SK-N-SH (cell line): ENCODE measurements at regions not wholly inside any gene's neighbourhood (a gene's known extent, or its start where the extent isn't known, plus 50 kb on each side); places are given as distances from the start of the nearest gene placed in this dataset.

ENCODE experiments used
- CTCF ChIA-PET: fragments of 300-600, 350-600 bp; formaldehyde crosslinking; extraction: SDS; loops from one replicate; lab custom pipeline; 2021; lab: Yijun Ruan, JAX
- POLR2A ChIA-PET: fragments of 350-600 bp; sonication (Branson Sonifier 250); formaldehyde crosslinking; extraction: SDS; loops from one replicate; lab custom pipeline; 2020; ENCODE audit warnings: antibody characterized with exemption, inconsistent platforms; lab: Yijun Ruan, JAX
- DNase-seq: peaks from one replicate; pipeline ENCODE4 v3.0.0; 2012
- H2AFZ ChIP-seq: fragments of 200-600 bp; sonication (generic); 2 replicates; pipeline ENCODE4 v1.8.1; 2016; ENCODE audit warnings: antibody characterized with exemption, mild to moderate bottlenecking, low read depth
- H3F3A ChIP-seq: fragments of 200-600 bp; sonication (generic); replicated peaks from 2 replicates; pipeline ENCODE3; 2016; ENCODE audit warnings: antibody characterized with exemption, mild to moderate bottlenecking; ENCODE audit not compliant: insufficient read depth
- H3K27ac ChIP-seq, 2 experiments: fragments of 200-500 bp in 1 of 2; fragments of 200-600 bp in 1 of 2; sonication (Bioruptor generic) in 1 of 2; sonication (generic), shearing (Covaris generic) in 1 of 2; 2 replicates each; pipeline versions ENCODE4 v1.5.1 to v1.6.1; 2014 to 2016; ENCODE audit warnings: low read depth in 2 of 2, inconsistent platforms in 1 of 2, low read length in 1 of 2, mild to moderate bottlenecking in 1 of 2, mixed read lengths in 1 of 2
- H3K27me3 ChIP-seq: fragments of 200-600 bp; sonication (generic), shearing (Covaris generic); 2 replicates; pipeline ENCODE4 v1.6.1; 2016; ENCODE audit warnings: mixed run types; ENCODE audit not compliant: insufficient read depth
- H3K36me3 ChIP-seq, 2 experiments: fragments of 200-500 bp in 1 of 2; fragments of 200-600 bp in 1 of 2; sonication (Bioruptor generic) in 1 of 2; sonication (generic) in 1 of 2; replicated peaks in 1 of 2; 2 replicates each; pipeline versions ENCODE3 to v1.5.1; 2014 to 2016; ENCODE audit warnings: low read length in 1 of 2, mild to moderate bottlenecking in 1 of 2; ENCODE audit not compliant: insufficient read depth in 2 of 2, control insufficient read depth in 1 of 2
- H3K4me1 ChIP-seq, 2 experiments: fragments of 200-500 bp in 1 of 2; fragments of 200-600 bp in 1 of 2; sonication (Bioruptor generic) in 1 of 2; sonication (generic), shearing (Covaris generic) in 1 of 2; 2 replicates each; pipeline versions ENCODE4 v1.5.1 to v1.6.1; 2014 to 2016; ENCODE audit warnings: low read depth in 1 of 2, low read length in 1 of 2, mixed run types in 1 of 2; ENCODE audit not compliant: insufficient read depth in 2 of 2, control insufficient read depth in 1 of 2
- H3K4me2 ChIP-seq: fragments of 200-600 bp; sonication (generic), shearing (Covaris generic); 2 replicates; pipeline ENCODE4 v1.6.1; 2017; ENCODE audit warnings: mixed run types
- H3K4me3 ChIP-seq, 2 experiments: fragments of 200-500 bp in 1 of 2; fragments of 200-600 bp in 1 of 2; sonication (Bioruptor generic) in 1 of 2; sonication (generic), shearing (Covaris generic) in 1 of 2; 2 replicates each; pipeline versions ENCODE4 v1.5.1 to v1.8.1; 2014 to 2016; ENCODE audit warnings: low read depth in 2 of 2, inconsistent platforms in 1 of 2, low read length in 1 of 2, mild to moderate bottlenecking in 1 of 2, mixed read lengths in 1 of 2, moderate library complexity in 1 of 2
- H3K79me2 ChIP-seq: fragments of 200-600 bp; sonication (generic); 2 replicates; pipeline ENCODE4 v1.8.1; 2017; ENCODE audit warnings: mild to moderate bottlenecking; ENCODE audit not compliant: insufficient read depth
- H3K9ac ChIP-seq: fragments of 200-600 bp; sonication (generic); 2 replicates; pipeline ENCODE4 v1.6.1; 2017; ENCODE audit warnings: mixed run types
- H3K9me2 ChIP-seq: fragments of 200-600 bp; sonication (generic); 2 replicates; pipeline ENCODE4 v1.6.1; 2017; ENCODE audit warnings: mixed run types
- H3K9me3 ChIP-seq: fragments of 200-600 bp; sonication (generic); 2 replicates; pipeline ENCODE4 v1.6.1; 2017; ENCODE audit warnings: mixed run types, mild to moderate bottlenecking, moderate library complexity
- H4K20me1 ChIP-seq: fragments of 200-600 bp; sonication (generic); 2 replicates; pipeline ENCODE4 v1.6.1; 2017; ENCODE audit warnings: mild to moderate bottlenecking, mixed run types; ENCODE audit not compliant: insufficient read depth
- CHD2 ChIP-seq: fragments of 150-350 bp; IDR thresholded peaks from 2 replicates; pipeline ENCODE4 v1.6.1; 2018; ENCODE audit warnings: low read length; ENCODE audit not compliant: partially characterized antibody
- ELF1 ChIP-seq: IDR thresholded peaks from 2 replicates; pipeline ENCODE4 v1.4.0; 2012
- EZH2phosphoT487 ChIP-seq: fragments of 200-600 bp; sonication (generic); IDR thresholded peaks from 2 replicates; pipeline ENCODE4 v1.6.1; 2017; ENCODE audit warnings: low read depth, mixed run types, mild to moderate bottlenecking, antibody characterized with exemption, moderate library complexity, borderline replicate concordance
- GATA2 ChIP-seq: sonication (generic); formaldehyde crosslinking; IDR thresholded peaks from 2 replicates; pipeline ENCODE4 v1.5.0; 2020; ENCODE audit warnings: mild to moderate bottlenecking, missing genetic modification reagents
- JUND ChIP-seq: IDR thresholded peaks from 2 replicates; pipeline ENCODE4 v1.4.0; 2012
- MAX ChIP-seq: IDR thresholded peaks from 2 replicates; pipeline ENCODE4 v1.4.0; 2012; ENCODE audit warnings: low read depth
- MXI1 ChIP-seq: IDR thresholded peaks from 2 replicates; pipeline ENCODE4 v1.6.1; 2012; ENCODE audit warnings: mild to moderate bottlenecking, low read depth, low read length, improper control_type of control experiment
- NFIC ChIP-seq: IDR thresholded peaks from 2 replicates; pipeline ENCODE4 v1.4.0; 2012; ENCODE audit warnings: borderline replicate concordance
- NRF1 ChIP-seq: IDR thresholded peaks from 2 replicates; pipeline ENCODE4 v1.6.1; 2012; ENCODE audit warnings: low read depth, mild to moderate bottlenecking, low read length
- POLR2AphosphoS5 ChIP-seq: IDR thresholded peaks from 2 replicates; pipeline ENCODE4 v1.6.1; 2012; ENCODE audit warnings: low read depth, low read length
- RCOR1 ChIP-seq: fragments of 150-350 bp; IDR thresholded peaks from 2 replicates; pipeline ENCODE4 v1.6.1; 2017; ENCODE audit warnings: antibody characterized with exemption, low read length
- RFX5 ChIP-seq: IDR thresholded peaks from 2 replicates; pipeline ENCODE4 v1.6.1; 2012; ENCODE audit warnings: mild to moderate bottlenecking, improper control_type of control experiment, low read length
- RXRA ChIP-seq: IDR thresholded peaks from 2 replicates; pipeline ENCODE4 v1.4.0; 2012; ENCODE audit warnings: low read depth, mild to moderate bottlenecking, borderline replicate concordance
- TAF1 ChIP-seq: IDR thresholded peaks from 2 replicates; pipeline ENCODE4 v1.6.1; 2012; ENCODE audit warnings: low read depth, mild to moderate bottlenecking, low read length, moderate library complexity, borderline replicate concordance
- USF2 ChIP-seq: fragments of 150-350 bp; IDR thresholded peaks from 2 replicates; pipeline ENCODE4 v1.6.1; 2017; ENCODE audit warnings: antibody characterized with exemption, low read length, low read depth, borderline replicate concordance
- YY1 ChIP-seq: IDR thresholded peaks from 2 replicates; pipeline ENCODE4 v1.4.0; 2012; ENCODE audit warnings: low read depth, mild to moderate bottlenecking
- ZBTB33 ChIP-seq: IDR thresholded peaks from 2 replicates; pipeline ENCODE4 v1.4.0; 2012; ENCODE audit warnings: low read depth, borderline replicate concordance
- WGBS: methylation state at CpG from one replicate; pipeline ENCODE4 v1.1.6; 2017; ENCODE audit warnings: low lambda C conversion rate; 5-methylcytosine and 5-hydroxymethylcytosine counted together

- TF ChIP-seq MXI1 (no peak), USF2 (no peak), NRF1 (no peak), GATA2 (CRISPR knock-in tag) (no peak), JUND (no peak), EZH2phosphoT487 (no peak)
These were observed 79.6 kb upstream of the FRG1 start (continued) for GRCh38 chr4:189861101-189861500.

GRCh38 chr4:189869236-189869635 is 71.4 kb upstream of the FRG1 start:
- Histone ChIP-seq H2AFZ (no peak overlapping the region), H3K9me3 (no peaks in the 10 kb centered on the region), H3K79me2 (no peaks in the 10 kb centered on the region), H3K9ac (no peak overlapping the region), H4K20me1 (no peaks in the 10 kb centered on the region), H3K4me1 (no peaks in the 10 kb centered on the region), H3K36me3 (no peaks in the 10 kb centered on the region), H3K27ac (no peak overlapping the region), H3K4me3 (no peak overlapping the region), H3F3A (no peaks in the 10 kb centered on the region), H3K9me2 (no peaks in the 10 kb centered on the region), H3K27me3 (no peaks in the 10 kb centered on the region), H3K4me2 (no peak overlapping the region)
- CTCF ChIA-PET: no interaction called here
- no peak for DNase-seq
- POLR2A ChIA-PET: no interaction called here
- WGBS: 38% methylated on average over 6 of the region's 7 CpGs
- TF ChIP-seq YY1: no peak
- no peak for TF ChIP-seq MAX
- no peak for TF ChIP-seq NRF1
- TF ChIP-seq NFIC: no peak
- TF ChIP-seq RCOR1: no peak
- TF ChIP-seq JUND: no peak
- TF ChIP-seq POLR2AphosphoS5: no peak
- TF ChIP-seq RXRA: no peak
- no peak for TF ChIP-seq RFX5
- TF ChIP-seq ELF1: no peak
- no peak for TF ChIP-seq TAF1
- TF ChIP-seq GATA2 (CRISPR knock-in tag): no peak
- no peak for TF ChIP-seq CHD2
- TF ChIP-seq EZH2phosphoT487: no peak

- ChIA-PET CTCF (no interaction called here), POLR2A (no interaction called here)
- no peaks in the 10 kb centered on the region for H3F3A ChIP-seq
These were observed 70.0 kb upstream of the FRG1 start for GRCh38 chr4:189870511-189871234.

More at GRCh38 chr4:189870511-189871234, 70.0 kb upstream of the FRG1 start:
- no peaks in the 10 kb centered on the region for H3K9me2 ChIP-seq
- H2AFZ ChIP-seq: no peak overlapping the region
- H3K79me2 ChIP-seq: no peaks in the 10 kb centered on the region
- H3K4me1 ChIP-seq: no peaks in the 10 kb centered on the region
- no peak overlapping the region for H3K27ac ChIP-seq
- H3K4me3 ChIP-seq: no peak overlapping the region
- H4K20me1 ChIP-seq: no peaks in the 10 kb centered on the region
- no peaks in the 10 kb centered on the region for H3K27me3 ChIP-seq
- no peak for DNase-seq
- H3K9ac ChIP-seq: no peak overlapping the region
- WGBS: 37% methylated on average over 8 of the region's 9 CpGs
- no peaks in the 10 kb centered on the region for H3K36me3 ChIP-seq
- H3K4me2 ChIP-seq: no peak overlapping the region
- no peak for TF ChIP-seq ZBTB33
- H3K9me3 ChIP-seq: no peaks in the 10 kb centered on the region
